Endodermal cell (in vitro differentiated cells): ENCODE measurements at regions not wholly inside any gene's neighbourhood (a gene's known extent, or its start where the extent isn't known, plus 50 kb on each side); places are given as distances from the start of the nearest gene placed in this dataset.

Source experiments
- DNase-seq: peaks from one replicate; pipeline ENCODE4 v3.0.0-alpha.2; 2017
- H3K27ac ChIP-seq: 2 replicates; pipeline ENCODE4 v1.5.1; 2013; ENCODE audit warnings: mild to moderate bottlenecking, low read depth, low read length, moderate library complexity
- H3K27me3 ChIP-seq: 2 replicates; pipeline ENCODE4 v1.6.1; 2013; ENCODE audit warnings: mild to moderate bottlenecking, low read length, moderate library complexity; ENCODE audit not compliant: insufficient read depth, control insufficient read depth, poor library complexity, severe bottlenecking
- H3K36me3 ChIP-seq: 2 replicates; pipeline ENCODE4 v1.7.0; 2013; ENCODE audit warnings: mild to moderate bottlenecking, low read length, moderate library complexity; ENCODE audit not compliant: control insufficient read depth, insufficient read depth
- H3K4me1 ChIP-seq: one replicate; pipeline ENCODE4 v1.7.0; 2013; ENCODE audit warnings: low read length; ENCODE audit not compliant: control insufficient read depth, insufficient read depth
- H3K4me3 ChIP-seq: 2 replicates; pipeline ENCODE4 v1.5.1; 2013; ENCODE audit warnings: mild to moderate bottlenecking, low read length, moderate library complexity
- H3K9ac ChIP-seq: 2 replicates; pipeline ENCODE4 v1.6.1; 2013; ENCODE audit warnings: mild to moderate bottlenecking, low read length, moderate library complexity; ENCODE audit not compliant: poor library complexity, severe bottlenecking; ENCODE audit errors: extremely low read depth
- H3K9me3 ChIP-seq: 2 replicates; pipeline ENCODE4 v1.6.1; 2013; ENCODE audit warnings: mild to moderate bottlenecking, low read length, moderate library complexity; ENCODE audit not compliant: control insufficient read depth
- H3K27ac Mint-ChIP-seq: 2 replicates; pipeline ENCODE4 v1.8.0; 2020; ENCODE audit warnings: mixed read lengths
- H3K27me3 Mint-ChIP-seq: 2 replicates; pipeline ENCODE4 v1.8.0; 2021; ENCODE audit warnings: mild to moderate bottlenecking, mixed read lengths; ENCODE audit not compliant: insufficient read depth
- H3K36me3 Mint-ChIP-seq: 2 replicates; pipeline ENCODE4 v1.8.0; 2020; ENCODE audit warnings: low read depth, mixed read lengths
- H3K4me1 Mint-ChIP-seq: 2 replicates; pipeline ENCODE4 v1.8.0; 2020; ENCODE audit warnings: mixed read lengths
- H3K4me3 Mint-ChIP-seq: 2 replicates; pipeline ENCODE4 v1.8.0; 2020; ENCODE audit warnings: mild to moderate bottlenecking, moderate library complexity, mixed read lengths
- H3K9me3 Mint-ChIP-seq: 2 replicates; pipeline ENCODE4 v1.8.0; 2020; ENCODE audit warnings: mild to moderate bottlenecking, mixed read lengths
- CTCF ChIP-seq: fragments of 200-600 bp; sonication (generic); conservative IDR thresholded peaks from 2 replicates; pipeline ENCODE4 v1.5.0; 2021; ENCODE audit warnings: antibody characterized with exemption, mild to moderate bottlenecking
- WGBS, 2 experiments: methylation state at CpG; one replicate each; pipeline versions ENCODE4 v1.1.5 to v1.1.7; 2013; ENCODE audit warnings: missing lambda C conversion rate in 2 of 2, mixed read lengths in 1 of 2; ENCODE audit not compliant: insufficient coverage in 1 of 2, insufficient read length in 1 of 2; 5-methylcytosine and 5-hydroxymethylcytosine counted together

- Mint-ChIP-seq H3K4me1 (no peaks in the 10 kb centered on the region), H3K36me3 (no peaks in the 10 kb centered on the region), H3K4me3 (no peak overlapping the region), H3K27ac (no peak overlapping the region), H3K9me3 (no peaks in the 10 kb centered on the region), H3K27me3 (no peaks in the 10 kb centered on the region)
- TF ChIP-seq CTCF: no peak
- H3K27ac ChIP-seq: no peak overlapping the region
- no peaks in the 10 kb centered on the region for H3K9me3 ChIP-seq
- no peak for DNase-seq
- no peak overlapping the region for H3K4me3 ChIP-seq
- H3K4me1 ChIP-seq: no peaks in the 10 kb centered on the region
- no peak overlapping the region for H3K9ac ChIP-seq
- no peaks in the 10 kb centered on the region for H3K27me3 ChIP-seq
- H3K36me3 ChIP-seq: no peaks in the 10 kb centered on the region
Measured at GRCh38 chr2:80748592-80748991, 444.0 kb upstream of the LRRTM1 start.

- H3K4me3 Mint-ChIP-seq: no peak overlapping the region
- H3K27me3 Mint-ChIP-seq: no peaks in the 10 kb centered on the region
- Histone ChIP-seq H3K9ac (no peak overlapping the region), H3K4me3 (no peak overlapping the region), H3K9me3 (no peaks in the 10 kb centered on the region), H3K36me3 (no peaks in the 10 kb centered on the region), H3K27me3 (no peaks in the 10 kb centered on the region), H3K4me1 (no peaks in the 10 kb centered on the region), H3K27ac (no peak overlapping the region)
- DNase-seq: no peak
- H3K27ac Mint-ChIP-seq: no peak overlapping the region
- WGBS, 2 experiments: 92 to 100% methylated on average over 2 to 3 of the region's 3 CpGs
- H3K36me3 Mint-ChIP-seq: peaks cover 4% of the 10 kb centered on the region
- peaks cover 26% of the 10 kb centered on the region for H3K9me3 Mint-ChIP-seq
- TF ChIP-seq CTCF: no peak
- H3K4me1 Mint-ChIP-seq: no peaks in the 10 kb centered on the region
Measured at GRCh38 chr2:80737047-80737446, 432.5 kb upstream of the LRRTM1 start.

GRCh38 chr2:80725001-80725400 lies 420.4 kb upstream of the LRRTM1 start:
- WGBS, 2 experiments: 76 to 83% methylated on average over 1 of the region's 1 CpG
- no peaks in the 10 kb centered on the region for H3K36me3 Mint-ChIP-seq
- no peaks in the 10 kb centered on the region for H3K27me3 Mint-ChIP-seq

More at GRCh38 chr2:80725001-80725400, 420.4 kb upstream of the LRRTM1 start:
- no peaks in the 10 kb centered on the region for H3K9me3 ChIP-seq
- no peak overlapping the region for H3K4me3 ChIP-seq
- H3K27ac ChIP-seq: no peak overlapping the region
- Mint-ChIP-seq H3K4me3 (no peak overlapping the region), H3K4me1 (no peaks in the 10 kb centered on the region), H3K9me3 (no peaks in the 10 kb centered on the region), H3K27ac (no peak overlapping the region)
- H3K9ac ChIP-seq: no peak overlapping the region
- no peaks in the 10 kb centered on the region for H3K27me3 ChIP-seq
- DNase-seq: no peak
- H3K36me3 ChIP-seq: no peaks in the 10 kb centered on the region
- no peak for TF ChIP-seq CTCF
- no peaks in the 10 kb centered on the region for H3K4me1 ChIP-seq
